ENCODE measurements at regions not wholly inside any gene's neighbourhood (a gene's known extent, or its start where the extent isn't known, plus 50 kb on each side); places are given as distances from the start of the nearest gene placed in this dataset.

- H3K4me1 ChIP-seq (ENCODE audit: insufficient read depth, insufficient read length), result no peaks in the 10 kb centered on the region
- no peak overlapping the region for H3K9ac ChIP-seq (ENCODE audit: insufficient read length, low read depth)
- H3K9me3 ChIP-seq (ENCODE audit: insufficient read depth, low read length), result no peaks in the 10 kb centered on the region
- H3K27me3 ChIP-seq (ENCODE audit: insufficient read depth, insufficient read length), result no peaks in the 10 kb centered on the region
- no peak for DNase-seq (ENCODE audit: low read depth, low spot score)
- TF ChIP-seq ZNF274 (IDR thresholded peaks at IDR 0.05; ENCODE audit: low read depth, low read length) (no peak), YY1 (IDR thresholded peaks at IDR 0.05; ENCODE audit: insufficient read depth, insufficient read length) (no peak), SUZ12 (IDR thresholded peaks at IDR 0.05; ENCODE audit: extremely low read depth, insufficient read depth, insufficient read length) (no peak)
- no peak overlapping the region for H3K4me3 ChIP-seq (ENCODE audit: insufficient read length, low read depth)
- no peaks in the 10 kb centered on the region for H3K36me3 ChIP-seq (ENCODE audit: insufficient read depth, insufficient read length, low read length)
Observed at GRCh38 chr5:125575171-125575890, 828.9 kb upstream of the ZNF608 start.

GRCh38 chr5:125575891-125576505 lies 829.6 kb upstream of the ZNF608 start:
- Histone ChIP-seq H3K27me3 (ENCODE audit: insufficient read depth, insufficient read length) (no peaks in the 10 kb centered on the region), H3K4me1 (ENCODE audit: insufficient read depth, insufficient read length) (no peaks in the 10 kb centered on the region), H3K36me3 (ENCODE audit: insufficient read depth, insufficient read length, low read length) (no peaks in the 10 kb centered on the region), H3K4me3 (ENCODE audit: insufficient read length, low read depth) (no peak overlapping the region), H3K9ac (ENCODE audit: insufficient read length, low read depth) (no peak overlapping the region), H3K9me3 (ENCODE audit: insufficient read depth, low read length) (no peaks in the 10 kb centered on the region)
- TF ChIP-seq YY1 (IDR thresholded peaks at IDR 0.05; ENCODE audit: insufficient read depth, insufficient read length) (no peak), SUZ12 (IDR thresholded peaks at IDR 0.05; ENCODE audit: extremely low read depth, insufficient read depth, insufficient read length) (no peak), ZNF274 (IDR thresholded peaks at IDR 0.05; ENCODE audit: low read depth, low read length) (no peak)
- DNase-seq (ENCODE audit: low read depth, low spot score), result no peak

DNA sequence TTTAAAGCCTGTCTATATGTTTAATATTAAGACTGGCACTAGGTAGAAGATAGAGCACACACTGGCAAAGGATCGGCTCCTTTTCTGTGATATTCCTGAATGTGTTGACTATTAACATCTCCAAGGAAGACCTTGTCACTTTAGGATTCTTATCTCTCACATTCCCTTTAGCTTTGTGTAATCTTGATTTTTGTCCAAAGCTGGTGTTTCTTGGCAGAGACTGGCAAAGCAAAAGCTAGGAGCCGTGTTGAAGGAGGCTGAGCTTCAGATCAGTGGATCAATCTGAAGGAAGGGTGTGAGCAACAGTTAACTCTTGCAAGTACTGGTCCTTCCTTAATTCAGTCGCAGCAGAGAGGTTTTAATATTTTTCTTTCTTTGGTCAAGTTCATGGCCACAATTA lies 830.4 kb upstream of the ZNF608 start:
- Histone ChIP-seq H3K27me3 (ENCODE audit: insufficient read depth, insufficient read length) (no peaks in the 10 kb centered on the region), H3K4me1 (ENCODE audit: insufficient read depth, insufficient read length) (no peaks in the 10 kb centered on the region), H3K36me3 (ENCODE audit: insufficient read depth, insufficient read length, low read length) (no peaks in the 10 kb centered on the region), H3K9me3 (ENCODE audit: insufficient read depth, low read length) (no peaks in the 10 kb centered on the region), H3K4me3 (ENCODE audit: insufficient read length, low read depth) (no peak overlapping the region), H3K9ac (ENCODE audit: insufficient read length, low read depth) (no peak overlapping the region)
- DNase-seq (ENCODE audit: low read depth, low spot score), result no peak
- TF ChIP-seq YY1 (IDR thresholded peaks at IDR 0.05; ENCODE audit: insufficient read depth, insufficient read length) (no peak), SUZ12 (IDR thresholded peaks at IDR 0.05; ENCODE audit: extremely low read depth, insufficient read depth, insufficient read length) (no peak), ZNF274 (IDR thresholded peaks at IDR 0.05; ENCODE audit: low read depth, low read length) (no peak)

DNA sequence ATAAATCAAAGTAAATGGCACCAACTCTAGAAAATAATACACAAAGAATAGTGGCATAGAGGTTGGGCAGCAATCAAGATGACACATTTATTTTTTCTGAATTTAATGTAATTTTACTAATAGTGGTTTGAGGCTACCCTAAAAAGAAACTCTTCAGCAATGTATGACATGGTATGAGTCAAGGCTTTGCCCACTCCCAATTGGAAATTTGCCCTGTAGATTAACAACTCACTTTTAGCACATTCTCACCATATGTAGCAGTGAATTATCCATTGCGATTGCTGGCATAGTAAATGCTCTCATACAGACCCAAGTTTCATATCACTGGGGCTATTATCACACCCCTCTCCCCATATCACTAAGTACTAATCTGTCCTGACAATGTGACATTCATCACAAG lies 832.1 kb upstream of the ZNF608 start:
- no peaks in the 10 kb centered on the region for H3K4me1 ChIP-seq (ENCODE audit: insufficient read depth, insufficient read length)
- TF ChIP-seq ZNF274 (IDR thresholded peaks at IDR 0.05; ENCODE audit: low read depth, low read length), result no peak
- DNase-seq (ENCODE audit: low read depth, low spot score), result no peak
- H3K27me3 ChIP-seq (ENCODE audit: insufficient read depth, insufficient read length), result no peaks in the 10 kb centered on the region
- no peaks in the 10 kb centered on the region for H3K9me3 ChIP-seq (ENCODE audit: insufficient read depth, low read length)
- no peak overlapping the region for H3K4me3 ChIP-seq (ENCODE audit: insufficient read length, low read depth)
- no peak overlapping the region for H3K9ac ChIP-seq (ENCODE audit: insufficient read length, low read depth)
- H3K36me3 ChIP-seq (ENCODE audit: insufficient read depth, insufficient read length, low read length), result no peaks in the 10 kb centered on the region

GRCh38 chr5:125579182-125579581 lies 832.7 kb upstream of the ZNF608 start:
- TF ChIP-seq SUZ12 (IDR thresholded peaks at IDR 0.05; ENCODE audit: extremely low read depth, insufficient read depth, insufficient read length) (no peak), ZNF274 (IDR thresholded peaks at IDR 0.05; ENCODE audit: low read depth, low read length) (no peak), YY1 (IDR thresholded peaks at IDR 0.05; ENCODE audit: insufficient read depth, insufficient read length) (no peak)
- Histone ChIP-seq H3K9ac (ENCODE audit: insufficient read length, low read depth) (no peak overlapping the region), H3K4me1 (ENCODE audit: insufficient read depth, insufficient read length) (no peaks in the 10 kb centered on the region), H3K4me3 (ENCODE audit: insufficient read length, low read depth) (no peak overlapping the region), H3K9me3 (ENCODE audit: insufficient read depth, low read length) (no peaks in the 10 kb centered on the region), H3K36me3 (ENCODE audit: insufficient read depth, insufficient read length, low read length) (no peaks in the 10 kb centered on the region), H3K27me3 (ENCODE audit: insufficient read depth, insufficient read length) (no peaks in the 10 kb centered on the region)
- DNase-seq (ENCODE audit: low read depth, low spot score), result no peak

GRCh38 chr5:125581311-125581710 lies 834.9 kb upstream of the ZNF608 start:
- no peaks in the 10 kb centered on the region for H3K9me3 ChIP-seq (ENCODE audit: insufficient read depth, low read length)
- H3K4me1 ChIP-seq (ENCODE audit: insufficient read depth, insufficient read length), result no peaks in the 10 kb centered on the region
- DNase-seq (ENCODE audit: low read depth, low spot score), result no peak
- H3K9ac ChIP-seq (ENCODE audit: insufficient read length, low read depth), result no peak overlapping the region
- H3K27me3 ChIP-seq (ENCODE audit: insufficient read depth, insufficient read length), result no peaks in the 10 kb centered on the region
- no peak overlapping the region for H3K4me3 ChIP-seq (ENCODE audit: insufficient read length, low read depth)
- TF ChIP-seq YY1 (IDR thresholded peaks at IDR 0.05; ENCODE audit: insufficient read depth, insufficient read length) (no peak), ZNF274 (IDR thresholded peaks at IDR 0.05; ENCODE audit: low read depth, low read length) (no peak), SUZ12 (IDR thresholded peaks at IDR 0.05; ENCODE audit: extremely low read depth, insufficient read depth, insufficient read length) (no peak)
- H3K36me3 ChIP-seq (ENCODE audit: insufficient read depth, insufficient read length, low read length), result no peaks in the 10 kb centered on the region

DNA sequence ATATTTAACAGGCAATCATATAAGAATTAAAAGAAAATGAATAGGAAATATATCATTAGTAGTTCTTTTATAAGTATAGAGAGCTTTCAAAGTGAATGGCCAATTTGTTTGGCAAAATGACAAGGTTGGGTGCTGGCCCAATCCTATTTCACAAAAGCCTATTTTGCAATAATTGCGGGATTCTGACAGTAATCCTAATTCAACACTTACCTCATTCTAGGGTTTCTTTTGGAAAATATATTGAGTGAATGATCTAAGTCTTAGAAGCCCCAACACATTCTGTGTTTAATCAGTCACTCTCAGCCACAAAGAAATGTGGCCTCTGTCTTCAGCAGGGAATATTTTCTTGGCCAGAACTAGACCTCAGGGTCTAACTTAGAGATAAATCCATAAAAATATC lies 835.9 kb upstream of the ZNF608 start:
- no peaks in the 10 kb centered on the region for H3K9me3 ChIP-seq (ENCODE audit: insufficient read depth, low read length)
- H3K4me1 ChIP-seq (ENCODE audit: insufficient read depth, insufficient read length), result no peaks in the 10 kb centered on the region
- no peaks in the 10 kb centered on the region for H3K27me3 ChIP-seq (ENCODE audit: insufficient read depth, insufficient read length)
- no peak for DNase-seq (ENCODE audit: low read depth, low spot score)
- H3K4me3 ChIP-seq (ENCODE audit: insufficient read length, low read depth), result no peak overlapping the region
- no peaks in the 10 kb centered on the region for H3K36me3 ChIP-seq (ENCODE audit: insufficient read depth, insufficient read length, low read length)
- no peak for TF ChIP-seq ZNF274 (IDR thresholded peaks at IDR 0.05; ENCODE audit: low read depth, low read length)
- TF ChIP-seq SUZ12 (IDR thresholded peaks at IDR 0.05; ENCODE audit: extremely low read depth, insufficient read depth, insufficient read length), result no peak
- no peak for TF ChIP-seq YY1 (IDR thresholded peaks at IDR 0.05; ENCODE audit: insufficient read depth, insufficient read length)
- H3K9ac ChIP-seq (ENCODE audit: insufficient read length, low read depth), result no peak overlapping the region
